Tibial nerve (tissue), 4 donors: ENCODE measurements at regions not wholly inside any gene's neighbourhood (a gene's known extent, or its start where the extent isn't known, plus 50 kb on each side); places are given as distances from the start of the nearest gene placed in this dataset.

Experiments
- DNase-seq, 2 donors: peaks; one replicate each; pipeline ENCODE4 v3.0.0-alpha.2; 2019; ENCODE audit warnings: low spot score in 2 of 2
- H3K27ac ChIP-seq, 4 donors: fragments of 200-600 bp; sonication (generic) in 3 of 4; one replicate each; pipeline ENCODE4 v1.5.1; 2017 to 2019; ENCODE audit warnings: mild to moderate bottlenecking in 1 of 4
- H3K27me3 ChIP-seq, 2 donors: fragments of 200-600 bp; sonication (generic) in 1 of 2; one replicate each; pipeline versions ENCODE4 v1.5.1 to v1.6.0; 2017 to 2019
- H3K36me3 ChIP-seq, 3 donors: fragments of 200-600 bp; sonication (generic); one replicate each; pipeline ENCODE4 v1.5.1; 2018 to 2019
- H3K4me1 ChIP-seq, 4 donors: fragments of 200-600 bp; sonication (generic) in 3 of 4; one replicate each; pipeline ENCODE4 v1.5.1; 2017 to 2019
- H3K4me3 ChIP-seq, 4 donors: fragments of 200-600 bp; sonication (generic) in 3 of 4; one replicate each; pipeline ENCODE4 v1.5.1; 2017 to 2019; ENCODE audit warnings: mild to moderate bottlenecking in 1 of 4, moderate library complexity in 1 of 4
- H3K9me3 ChIP-seq, 4 donors: fragments of 200-600 bp; sonication (generic) in 3 of 4; one replicate each; pipeline ENCODE4 v1.5.1; 2017 to 2019
- CTCF ChIP-seq, 5 experiments: fragments of 200-600 bp in 3 of 5; fragments of 450-650 bp in 2 of 5; sonication (generic) in 3 of 5; IDR thresholded peaks; one replicate each; pipeline ENCODE4 v1.5.1; 2016 to 2019; ENCODE audit warnings: antibody characterized with exemption in 5 of 5, mild to moderate bottlenecking in 3 of 5, moderate library complexity in 2 of 5
- EP300 ChIP-seq, 2 donors: sonication (generic); formaldehyde crosslinking; IDR thresholded peaks; one replicate each; pipeline ENCODE4 v1.6.1; 2017; ENCODE audit warnings: antibody characterized with exemption in 2 of 2, mild to moderate bottlenecking in 1 of 2
- POLR2A ChIP-seq, 2 donors: fragments of 450-650 bp; IDR thresholded peaks; one replicate each; pipeline ENCODE4 v1.6.1; 2017; ENCODE audit warnings: antibody characterized with exemption in 2 of 2, mild to moderate bottlenecking in 2 of 2, moderate library complexity in 2 of 2
- WGBS, 2 donors: methylation state at CpG; one replicate each; pipeline ENCODE4 v1.1.5; 2018; 5-methylcytosine and 5-hydroxymethylcytosine counted together

- DNase-seq, result no peak
- 69 to 75% methylated on average over 9 of the region's 9 CpGs for WGBS, 2 donors
- TF ChIP-seq EP300 (IDR thresholded peaks at IDR 0.05) (no peak), CTCF (IDR thresholded peaks at IDR 0.05) (no peak), POLR2A (IDR thresholded peaks at IDR 0.05) (no peak)
- H3K4me1 ChIP-seq, result no peaks in the 10 kb centered on the region
- H3K27me3 ChIP-seq, result no peaks in the 10 kb centered on the region
- no peaks in the 10 kb centered on the region for H3K36me3 ChIP-seq
- H3K27ac ChIP-seq, result no peak overlapping the region
- no peak overlapping the region for H3K4me3 ChIP-seq
- no peaks in the 10 kb centered on the region for H3K9me3 ChIP-seq
These were observed 479.9 kb upstream of the FANCL start for GRCh38 chr2:58720770-58721697.

- H3K27me3 ChIP-seq, result no peaks in the 10 kb centered on the region
These were observed 479.1 kb upstream of the FANCL start for GRCh38 chr2:58720033-58720769.

GRCh38 chr2:58715344-58715743, 474.2 kb upstream of the FANCL start:
- Histone ChIP-seq H3K9me3 (no peaks in the 10 kb centered on the region), H3K4me3 (no peak overlapping the region), H3K27me3 (no peaks in the 10 kb centered on the region), H3K36me3 (no peaks in the 10 kb centered on the region), H3K4me1 (no peaks in the 10 kb centered on the region), H3K27ac (no peak overlapping the region)
- 77 to 83% methylated on average over 2 of the region's 2 CpGs for WGBS, 2 donors
- TF ChIP-seq CTCF (IDR thresholded peaks at IDR 0.05) (no peak), EP300 (IDR thresholded peaks at IDR 0.05) (no peak), POLR2A (IDR thresholded peaks at IDR 0.05) (no peak)
- DNase-seq, result no peak

More at GRCh38 chr2:58720033-58720769, 479.1 kb upstream of the FANCL start:
- WGBS, 2 donors, result 76 to 78% methylated on average over 3 of the region's 3 CpGs
- TF ChIP-seq EP300 (IDR thresholded peaks at IDR 0.05) (no peak), CTCF (IDR thresholded peaks at IDR 0.05) (no peak), POLR2A (IDR thresholded peaks at IDR 0.05) (no peak)
- no peak for DNase-seq
- Histone ChIP-seq H3K36me3 (no peaks in the 10 kb centered on the region), H3K27ac (no peak overlapping the region), H3K4me3 (no peak overlapping the region), H3K4me1 (no peaks in the 10 kb centered on the region), H3K9me3 (no peaks in the 10 kb centered on the region)

- no peak for TF ChIP-seq CTCF (IDR thresholded peaks at IDR 0.05)
- TF ChIP-seq POLR2A (IDR thresholded peaks at IDR 0.05), result no peak
- TF ChIP-seq EP300 (IDR thresholded peaks at IDR 0.05), result no peak
- Histone ChIP-seq H3K9me3 (no peaks in the 10 kb centered on the region), H3K4me1 (no peaks in the 10 kb centered on the region), H3K36me3 (no peaks in the 10 kb centered on the region), H3K27ac (no peak overlapping the region), H3K4me3 (no peak overlapping the region), H3K27me3 (no peaks in the 10 kb centered on the region)
- 81 to 83% methylated on average over 7 of the region's 7 CpGs for WGBS, 2 donors
- DNase-seq, result no peak
These were observed 473.1 kb upstream of the FANCL start for GRCh38 chr2:58714238-58714637.

- no peaks in the 10 kb centered on the region for H3K9me3 ChIP-seq
- no peak overlapping the region for H3K4me3 ChIP-seq
- DNase-seq, result no peak
- 68 to 78% methylated on average over 8 of the region's 8 CpGs for WGBS, 2 donors
- no peaks in the 10 kb centered on the region for H3K36me3 ChIP-seq
- TF ChIP-seq EP300 (IDR thresholded peaks at IDR 0.05), result no peak
- no peak for TF ChIP-seq CTCF (IDR thresholded peaks at IDR 0.05)
- TF ChIP-seq POLR2A (IDR thresholded peaks at IDR 0.05), result no peak
- no peaks in the 10 kb centered on the region for H3K4me1 ChIP-seq
- no peak overlapping the region for H3K27ac ChIP-seq
- H3K27me3 ChIP-seq, result no peaks in the 10 kb centered on the region
These were observed 469.7 kb upstream of the FANCL start for GRCh38 chr2:58710795-58711279.
